IMR-90 (cell line): ENCODE measurements at regions not wholly inside any gene's neighbourhood (a gene's known extent, or its start where the extent isn't known, plus 50 kb on each side); places are given as distances from the start of the nearest gene placed in this dataset.

ENCODE experiments used
- ATAC-seq: fragments of 200-7000 bp; cut with Tn5 transposase; 2 replicates; pipeline ENCODE4 v1.9.1; 2020; ENCODE audit warnings: low read depth, mild to moderate bottlenecking, moderate library complexity
- BruUV-seq: library from RNA; stranded (reverse); fragments of 400-500 nt; replicated peaks from 2 replicates; lab custom pipeline; 2021; lab: Mats Ljungman, UMichigan
- CTCF ChIA-PET: fragments of 300-600 bp; formaldehyde crosslinking; extraction: SDS; loops from one replicate; lab custom pipeline; 2021; ENCODE audit warnings: antibody characterized with exemption; lab: Yijun Ruan, JAX
- POLR2A ChIA-PET: fragments of 300-600 bp; sonication (Branson Sonifier 250); formaldehyde crosslinking; loops from one replicate; lab custom pipeline; 2022; ENCODE audit warnings: antibody characterized with exemption; ENCODE audit not compliant: unreplicated experiment; lab: Charles Lee
- DNase-seq: peaks from one replicate; pipeline ENCODE4 v3.0.0; 2013
- H2AFZ ChIP-seq: replicated peaks from 2 replicates; pipeline ENCODE3; 2013; ENCODE audit warnings: low read length, mild to moderate bottlenecking; ENCODE audit not compliant: poor library complexity
- H2AK5ac ChIP-seq: 2 replicates; pipeline ENCODE4 v1.6.1; 2013; ENCODE audit warnings: low read depth, low read length, inconsistent platforms
- H2AK9ac ChIP-seq: replicated peaks from 2 replicates; pipeline ENCODE3; 2013; ENCODE audit warnings: mild to moderate bottlenecking, low read depth, low read length, moderate library complexity; ENCODE audit not compliant: poor library complexity
- H2BK120ac ChIP-seq: 2 replicates; pipeline ENCODE4 v1.6.1; 2013; ENCODE audit warnings: low read depth, low read length, inconsistent platforms
- H2BK15ac ChIP-seq: 3 replicates; pipeline ENCODE4 v1.6.1; 2013; ENCODE audit warnings: low read depth, low read length, inconsistent platforms
- H2BK20ac ChIP-seq: 2 replicates; pipeline ENCODE4 v1.6.1; 2013; ENCODE audit warnings: low read depth, mild to moderate bottlenecking, inconsistent platforms, low read length, moderate library complexity
- H2BK5ac ChIP-seq: 2 replicates; pipeline ENCODE4 v1.6.1; 2013; ENCODE audit warnings: mild to moderate bottlenecking, low read depth, low read length, inconsistent platforms; ENCODE audit not compliant: poor library complexity, severe bottlenecking
- H3K14ac ChIP-seq: replicated peaks from 2 replicates; pipeline ENCODE4 v1.6.1; 2013; ENCODE audit warnings: low read depth, low read length, inconsistent platforms
- H3K18ac ChIP-seq: 2 replicates; pipeline ENCODE4 v1.6.1; 2013; ENCODE audit warnings: low read depth, low read length, control low read depth
- H3K23ac ChIP-seq: 2 replicates; pipeline ENCODE4 v1.6.1; 2013; ENCODE audit warnings: low read depth, low read length, inconsistent platforms
- H3K27ac ChIP-seq: 2 replicates; pipeline ENCODE4 v1.5.1; 2013; ENCODE audit warnings: mild to moderate bottlenecking, control low read depth, low read length; ENCODE audit not compliant: insufficient read depth
- H3K27me3 ChIP-seq: 2 replicates; pipeline ENCODE4 v1.6.1; 2013; ENCODE audit warnings: low read length; ENCODE audit not compliant: control insufficient read depth, insufficient read depth
- H3K36me3 ChIP-seq: 2 replicates; pipeline ENCODE4 v1.6.1; 2013; ENCODE audit warnings: low read length, mixed read lengths; ENCODE audit not compliant: control insufficient read depth, insufficient read depth
- H3K4ac ChIP-seq: 2 replicates; pipeline ENCODE4 v1.6.1; 2013; ENCODE audit warnings: low read depth, low read length, inconsistent platforms
- H3K4me1 ChIP-seq: 2 replicates; pipeline ENCODE4 v1.6.1; 2013; ENCODE audit warnings: low read length, mixed read lengths; ENCODE audit not compliant: control insufficient read depth, insufficient read depth
- H3K4me2 ChIP-seq: 2 replicates; pipeline ENCODE4 v1.6.1; 2013; ENCODE audit warnings: low read depth, mild to moderate bottlenecking, control low read depth, low read length, moderate library complexity
- H3K4me3 ChIP-seq: 2 replicates; pipeline ENCODE4 v1.5.1; 2013; ENCODE audit warnings: low read depth, mild to moderate bottlenecking, control low read depth, low read length, moderate library complexity; ENCODE audit not compliant: insufficient read depth
- H3K56ac ChIP-seq: 2 replicates; pipeline ENCODE4 v1.6.1; 2013; ENCODE audit warnings: low read length, inconsistent platforms; ENCODE audit not compliant: insufficient read depth; ENCODE audit errors: extremely low read depth
- H3K79me1 ChIP-seq, 2 experiments: 2 replicates each; pipeline ENCODE4 v1.6.1; 2013; ENCODE audit warnings: low read length in 2 of 2, inconsistent platforms in 1 of 2, low read depth in 1 of 2
- H3K9ac ChIP-seq: 2 replicates; pipeline ENCODE4 v1.6.1; 2013; ENCODE audit warnings: low read depth, low read length, control low read depth
- H3K9me1 ChIP-seq: 2 replicates; pipeline ENCODE4 v1.6.1; 2013; ENCODE audit warnings: low read length, inconsistent platforms; ENCODE audit not compliant: insufficient read depth
- H3K9me3 ChIP-seq: 2 replicates; pipeline ENCODE4 v1.6.1; 2013; ENCODE audit warnings: low read length; ENCODE audit not compliant: control insufficient read depth, insufficient read depth
- H4K20me1 ChIP-seq: 2 replicates; pipeline ENCODE4 v1.6.1; 2013; ENCODE audit warnings: low read length, inconsistent platforms; ENCODE audit not compliant: insufficient read depth
- H4K5ac ChIP-seq: 2 replicates; pipeline ENCODE4 v1.6.1; 2013; ENCODE audit warnings: mild to moderate bottlenecking, low read depth, low read length, control low read depth
- H4K8ac ChIP-seq, 2 experiments: 2 replicates each; pipeline ENCODE4 v1.6.1; 2013; ENCODE audit warnings: low read depth in 2 of 2, low read length in 2 of 2, control low read depth in 1 of 2, inconsistent platforms in 1 of 2
- H4K91ac ChIP-seq: 2 replicates; pipeline ENCODE4 v1.6.1; 2013; ENCODE audit warnings: low read depth, low read length, inconsistent platforms; ENCODE audit not compliant: insufficient read depth
- NFE2L2 ChIP-seq: fragments of 150-350 bp; IDR thresholded peaks from 2 replicates; pipeline ENCODE4 v1.6.1; 2016; ENCODE audit warnings: low read depth, mild to moderate bottlenecking, low read length
- RCOR1 ChIP-seq: IDR thresholded peaks from 2 replicates; pipeline ENCODE4 v1.6.1; 2012; ENCODE audit warnings: mild to moderate bottlenecking, low read length, improper control_type of control experiment; ENCODE audit not compliant: insufficient replicate concordance
- RFX5 ChIP-seq: IDR thresholded peaks from 2 replicates; pipeline ENCODE4 v1.8.0; 2012; ENCODE audit warnings: low read depth, mild to moderate bottlenecking, low read length, moderate library complexity
- USF2 ChIP-seq: fragments of 150-350 bp; IDR thresholded peaks from 2 replicates; pipeline ENCODE4 v1.6.1; 2017; ENCODE audit warnings: mild to moderate bottlenecking, antibody characterized with exemption, low read length, low read depth
- WGBS, 2 experiments: methylation state at CpG; one replicate each; pipeline versions ENCODE4 v1.1.5 to v1.1.7; 2013; ENCODE audit warnings: missing lambda C conversion rate in 2 of 2; ENCODE audit not compliant: insufficient read length in 1 of 2; ENCODE audit errors: extremely low coverage in 2 of 2; 5-methylcytosine and 5-hydroxymethylcytosine counted together
- dilution Hi-C: fragments of 300-500 bp; cut with HindIII; formaldehyde crosslinking; loops from one replicate; pipeline ENCODE4 v1.14.3; 2018; ENCODE audit warnings: low sequenced_read_pairs; ENCODE audit not compliant: unreplicated experiment
- in situ Hi-C: fragments of 300-500 bp; cut with MboI; formaldehyde crosslinking; loops from 3 replicates; pipeline ENCODE4 v1.14.3; 2019; ENCODE audit warnings: low sequenced_read_pairs, inconsistent platforms, mixed read lengths
- intact Hi-C: fragments of 100-400 bp; cut with micrococcal nuclease; formaldehyde crosslinking; loops from 2 replicates; pipeline ENCODE4 v1.10.0; 2022

- H2BK120ac ChIP-seq = no peak overlapping the region
- CTCF ChIA-PET = no interaction called here
- H3K27me3 ChIP-seq = peaks cover 8% of the 10 kb centered on the region
- H2BK15ac ChIP-seq = no peak overlapping the region
- no peak overlapping the region for H3K9ac ChIP-seq
- no peak overlapping the region for H2BK5ac ChIP-seq
- H3K9me1 ChIP-seq = no peaks in the 10 kb centered on the region
- H3K79me1 ChIP-seq = no peaks in the 10 kb centered on the region
- POLR2A ChIA-PET = no interaction called here
- intact Hi-C loops (loop anchor here (10.0 kb wide), 1 partner anchor 185 kb away; no protein-coding TSS in a partner anchor), in situ Hi-C loops (no loop called here), dilution Hi-C loops (no loop called here)
- no peak overlapping the region for H3K4me3 ChIP-seq
- H4K20me1 ChIP-seq = no peaks in the 10 kb centered on the region
- no peak overlapping the region for H3K4me2 ChIP-seq
- H3K14ac ChIP-seq = no peak overlapping the region
- BruUV-seq = no TSS peak
- no peaks in the 10 kb centered on the region for H3K4me1 ChIP-seq
- H4K91ac ChIP-seq = no peak overlapping the region
- no peak overlapping the region for H2AK9ac ChIP-seq
- H3K4ac ChIP-seq = no peak overlapping the region
- H4K8ac ChIP-seq = no peak overlapping the region
- no CpG with 5 or more reads among the region's 1 CpG for WGBS, 2 experiments
- no peak overlapping the region for H3K23ac ChIP-seq
- no peak overlapping the region for H3K18ac ChIP-seq
- no peak overlapping the region for H4K5ac ChIP-seq
- H3K56ac ChIP-seq = no peak overlapping the region
- no peaks in the 10 kb centered on the region for H3K36me3 ChIP-seq
- H3K27ac ChIP-seq = no peak overlapping the region
- no peaks in the 10 kb centered on the region for H3K9me3 ChIP-seq
- ATAC-seq = no peak
- TF ChIP-seq RCOR1 = no peak
- no peak for TF ChIP-seq NFE2L2
- no peak for TF ChIP-seq RFX5
- TF ChIP-seq USF2 = no peak
- no peak overlapping the region for H2AFZ ChIP-seq
- no peak for DNase-seq
- no peak overlapping the region for H2AK5ac ChIP-seq
- H2BK20ac ChIP-seq = no peak overlapping the region
These were observed 101.7 kb downstream of the ZIC5 start for GRCh38 chr13:99869830-99870229.
